GM21423 (cell line): ENCODE measurements at regions not wholly inside any gene's neighbourhood (a gene's known extent, or its start where the extent isn't known, plus 50 kb on each side); places are given as distances from the start of the nearest gene placed in this dataset.
"Not testable (repeated sequence)": the region's sequence is repeated elsewhere in the genome, so short reads cannot be mapped to it uniquely, and the experiment has no call there.

Experiments used
- ATAC-seq: cut with Tn5 transposase; IDR thresholded peaks from one replicate; pipeline ENCODE4 v1.9.1; 2021; ENCODE audit warnings: mild to moderate bottlenecking, moderate library complexity; ENCODE audit not compliant: unreplicated experiment

GRCh38 chr1:95297906-95298305, 63.9 kb downstream of the RWDD3 start:
- not testable (repeated sequence) for ATAC-seq

- ATAC-seq, result no peak
Observed at GRCh38 chr1:95301091-95301490, 67.1 kb downstream of the RWDD3 start.

GRCh38 chr1:95301614-95302013, 67.6 kb downstream of the RWDD3 start:
- ATAC-seq, result no peak

GRCh38 chr1:95304803-95305202, 70.8 kb downstream of the RWDD3 start:
- ATAC-seq, result no peak

GRCh38 chr1:95308276-95309030, 74.4 kb downstream of the RWDD3 start:
- ATAC-seq, result no peak

GRCh38 chr1:95309031-95309471, 75.0 kb downstream of the RWDD3 start:
- ATAC-seq, result no peak

- no peak for ATAC-seq
Observed at GRCh38 chr1:95311014-95311413, 77.0 kb downstream of the RWDD3 start.

GRCh38 chr1:95311762-95312161, 77.8 kb downstream of the RWDD3 start:
- ATAC-seq, result no peak

GRCh38 chr1:95312181-95312580, 78.2 kb downstream of the RWDD3 start:
- ATAC-seq, result no peak

- ATAC-seq, result no peak
Observed at GRCh38 chr1:95313527-95313926, 79.5 kb downstream of the RWDD3 start.

- no peak for ATAC-seq
Observed at GRCh38 chr1:95321531-95321930, 87.5 kb downstream of the RWDD3 start.

GRCh38 chr1:95323123-95323522, 89.1 kb downstream of the RWDD3 start:
- no peak for ATAC-seq

GRCh38 chr1:95325349-95325748, 91.3 kb downstream of the RWDD3 start:
- no peak for ATAC-seq

- no peak for ATAC-seq
Observed at GRCh38 chr1:95326023-95326422, 92.0 kb downstream of the RWDD3 start.

- ATAC-seq, result no peak
Observed at GRCh38 chr1:95332754-95333153, 98.7 kb downstream of the RWDD3 start.

GRCh38 chr1:95339377-95339776, 105.4 kb downstream of the RWDD3 start:
- no peak for ATAC-seq

- ATAC-seq, result no peak
Observed at GRCh38 chr1:95340061-95340460, 106.1 kb downstream of the RWDD3 start.

GRCh38 chr1:95352767-95353166, 118.8 kb downstream of the RWDD3 start:
- no peak for ATAC-seq

- ATAC-seq, result no peak
Observed at GRCh38 chr1:95353194-95353593, 119.2 kb downstream of the RWDD3 start.

- ATAC-seq, result no peak
Observed at GRCh38 chr1:95364546-95364945, 130.5 kb downstream of the RWDD3 start.

- no peak for ATAC-seq
Observed at GRCh38 chr1:95366498-95366897, 132.5 kb downstream of the RWDD3 start.

GRCh38 chr1:95368178-95368577, 134.2 kb downstream of the RWDD3 start:
- no peak for ATAC-seq
